Hematopoietic multipotent progenitor cell treated with erythropoietin and hydrocortisone succinate and interleukin-3 and kit ligand, for 4 days (in vitro differentiated cells): ENCODE measurements at regions not wholly inside any gene's neighbourhood (a gene's known extent, or its start where the extent isn't known, plus 50 kb on each side); places are given as distances from the start of the nearest gene placed in this dataset.

Source experiments
- DNase-seq: peaks from one replicate; pipeline ENCODE4 v3.0.0-alpha.2; 2015

GRCh38 chr16:79437764-79438751 is 162.5 kb downstream of the MAF start:
- DNase-seq, result no peak

GRCh38 chr16:79436885-79437284 is 163.7 kb downstream of the MAF start:
- DNase-seq, result no peak

- no peak for DNase-seq
Observed at GRCh38 chr16:79434771-79435170, 165.8 kb downstream of the MAF start.

- DNase-seq, result no peak
Observed at GRCh38 chr16:79434092-79434491, 166.4 kb downstream of the MAF start.

GRCh38 chr16:79431923-79432322 is 168.6 kb downstream of the MAF start:
- DNase-seq, result no peak

GRCh38 chr16:79430191-79430678 is 170.3 kb downstream of the MAF start:
- no peak for DNase-seq

- DNase-seq, result no peak
Observed at GRCh38 chr16:79429381-79430190, 171.0 kb downstream of the MAF start.

- DNase-seq, result no peak
Observed at GRCh38 chr16:79426663-79427062, 173.9 kb downstream of the MAF start.

GRCh38 chr16:79422064-79422463 is 178.5 kb downstream of the MAF start:
- DNase-seq, result no peak

- no peak for DNase-seq
Observed at GRCh38 chr16:79421126-79421525, 179.4 kb downstream of the MAF start.

- DNase-seq, result no peak
Observed at GRCh38 chr16:79420493-79420892, 180.0 kb downstream of the MAF start.

- no peak for DNase-seq
Observed at GRCh38 chr16:79419148-79419547, 181.4 kb downstream of the MAF start.

- peak; percentile 37 for DNase-seq
Observed at GRCh38 chr16:79417601-79418008, 182.9 kb downstream of the MAF start.

- DNase-seq, result peak; percentile 44
Observed at GRCh38 chr16:79415983-79416640, 184.4 kb downstream of the MAF start.

GRCh38 chr16:79412783-79413225 is 187.7 kb downstream of the MAF start:
- peak; percentile 18 for DNase-seq

GRCh38 chr16:79411805-79412204 is 188.7 kb downstream of the MAF start:
- no peak for DNase-seq

- no peak for DNase-seq
Observed at GRCh38 chr16:79411357-79411756, 189.2 kb downstream of the MAF start.

GRCh38 chr16:79409978-79410377 is 190.6 kb downstream of the MAF start:
- DNase-seq, result peak; percentile 53

- DNase-seq, result no peak
Observed at GRCh38 chr16:79408355-79408754, 192.2 kb downstream of the MAF start.

- DNase-seq, result no peak
Observed at GRCh38 chr16:79407461-79408135, 192.9 kb downstream of the MAF start.

GRCh38 chr16:79407005-79407404 is 193.5 kb downstream of the MAF start:
- DNase-seq, result no peak

- no peak for DNase-seq
Observed at GRCh38 chr16:79404571-79404970, 196.0 kb downstream of the MAF start.
